ENCODE measurements at regions not wholly inside any gene's neighbourhood (a gene's known extent, or its start where the extent isn't known, plus 50 kb on each side); places are given as distances from the start of the nearest gene placed in this dataset.

GRCh38 chr13:73995736-73996135, 138.5 kb downstream of the KLF12 start:
- no peak for DNase-seq (ENCODE audit: low spot score)
- Mint-ChIP-seq H3K4me3 (ENCODE audit: unreplicated experiment) (no peak overlapping the region), H3K27ac (ENCODE audit: unreplicated experiment) (no peak overlapping the region)

DNA sequence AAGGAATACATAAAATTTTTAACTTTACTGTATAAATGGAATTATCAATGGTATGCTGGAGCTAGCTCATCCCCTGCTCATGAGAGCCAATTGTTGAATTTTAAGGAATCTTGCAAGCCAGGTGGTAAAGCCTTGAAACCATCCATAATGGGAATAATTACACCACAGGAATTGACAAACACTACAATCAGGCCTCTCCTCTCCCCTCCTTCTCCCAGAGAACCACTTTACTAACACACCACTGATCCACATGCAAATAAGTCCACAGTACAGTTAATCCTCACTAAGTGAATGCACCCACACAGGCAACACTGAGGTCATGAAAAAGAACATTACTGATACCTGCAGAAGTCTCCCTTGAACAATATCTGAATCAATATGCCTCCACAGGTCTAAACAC, 140.5 kb downstream of the KLF12 start:
- Mint-ChIP-seq H3K27ac (ENCODE audit: unreplicated experiment) (no peak overlapping the region), H3K4me1 (ENCODE audit: unreplicated experiment) (peaks cover 3% of the 10 kb centered on the region), H3K4me3 (ENCODE audit: unreplicated experiment) (no peak overlapping the region)

More at GRCh38 chr13:73995736-73996135, 138.5 kb downstream of the KLF12 start:
- Mint-ChIP-seq H3K36me3 (ENCODE audit: low read depth, unreplicated experiment) (no peaks in the 10 kb centered on the region), H3K27me3 (ENCODE audit: unreplicated experiment) (no peaks in the 10 kb centered on the region), H3K9me3 (ENCODE audit: unreplicated experiment) (no peaks in the 10 kb centered on the region), H3K4me1 (ENCODE audit: unreplicated experiment) (no peaks in the 10 kb centered on the region)
- TF ChIP-seq, protein P1, sequence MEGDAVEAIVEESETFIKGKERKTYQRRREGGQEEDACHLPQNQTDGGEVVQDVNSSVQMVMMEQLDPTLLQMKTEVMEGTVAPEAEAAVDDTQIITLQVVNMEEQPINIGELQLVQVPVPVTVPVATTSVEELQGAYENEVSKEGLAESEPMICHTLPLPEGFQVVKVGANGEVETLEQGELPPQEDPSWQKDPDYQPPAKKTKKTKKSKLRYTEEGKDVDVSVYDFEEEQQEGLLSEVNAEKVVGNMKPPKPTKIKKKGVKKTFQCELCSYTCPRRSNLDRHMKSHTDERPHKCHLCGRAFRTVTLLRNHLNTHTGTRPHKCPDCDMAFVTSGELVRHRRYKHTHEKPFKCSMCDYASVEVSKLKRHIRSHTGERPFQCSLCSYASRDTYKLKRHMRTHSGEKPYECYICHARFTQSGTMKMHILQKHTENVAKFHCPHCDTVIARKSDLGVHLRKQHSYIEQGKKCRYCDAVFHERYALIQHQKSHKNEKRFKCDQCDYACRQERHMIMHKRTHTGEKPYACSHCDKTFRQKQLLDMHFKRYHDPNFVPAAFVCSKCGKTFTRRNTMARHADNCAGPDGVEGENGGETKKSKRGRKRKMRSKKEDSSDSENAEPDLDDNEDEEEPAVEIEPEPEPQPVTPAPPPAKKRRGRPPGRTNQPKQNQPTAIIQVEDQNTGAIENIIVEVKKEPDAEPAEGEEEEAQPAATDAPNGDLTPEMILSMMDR (IDR thresholded peaks at IDR 0.05; ENCODE audit: unreplicated experiment) = no peak

GRCh38 chr13:73991884-73992283, 142.3 kb downstream of the KLF12 start:
- H3K36me3 Mint-ChIP-seq (ENCODE audit: low read depth, unreplicated experiment) = no peaks in the 10 kb centered on the region
- H3K27ac Mint-ChIP-seq (ENCODE audit: unreplicated experiment) = no peak overlapping the region
- H3K9me3 Mint-ChIP-seq (ENCODE audit: unreplicated experiment) = no peaks in the 10 kb centered on the region
- no peak for DNase-seq (ENCODE audit: low spot score)
- H3K4me1 Mint-ChIP-seq (ENCODE audit: unreplicated experiment) = peaks cover 3% of the 10 kb centered on the region
- TF ChIP-seq, protein P1 (IDR thresholded peaks at IDR 0.05; ENCODE audit: unreplicated experiment) = no peak
- no peaks in the 10 kb centered on the region for H3K27me3 Mint-ChIP-seq (ENCODE audit: unreplicated experiment)
- no peak overlapping the region for H3K4me3 Mint-ChIP-seq (ENCODE audit: unreplicated experiment)

More for the DNA sequence above, 140.5 kb downstream of the KLF12 start:
- H3K9me3 Mint-ChIP-seq (ENCODE audit: unreplicated experiment) = no peaks in the 10 kb centered on the region
- DNase-seq (ENCODE audit: low spot score) = no peak
- TF ChIP-seq, protein P1 (IDR thresholded peaks at IDR 0.05; ENCODE audit: unreplicated experiment) = no peak
- no peaks in the 10 kb centered on the region for H3K36me3 Mint-ChIP-seq (ENCODE audit: low read depth, unreplicated experiment)
- H3K27me3 Mint-ChIP-seq (ENCODE audit: unreplicated experiment) = no peaks in the 10 kb centered on the region

- no peaks in the 10 kb centered on the region for H3K36me3 Mint-ChIP-seq (ENCODE audit: low read depth, unreplicated experiment)
- TF ChIP-seq, protein P1 (IDR thresholded peaks at IDR 0.05; ENCODE audit: unreplicated experiment) = no peak
- peaks cover 3% of the 10 kb centered on the region for H3K4me1 Mint-ChIP-seq (ENCODE audit: unreplicated experiment)
- no peak for DNase-seq (ENCODE audit: low spot score)
- H3K27ac Mint-ChIP-seq (ENCODE audit: unreplicated experiment) = no peak overlapping the region
- H3K4me3 Mint-ChIP-seq (ENCODE audit: unreplicated experiment) = no peak overlapping the region
- H3K9me3 Mint-ChIP-seq (ENCODE audit: unreplicated experiment) = no peaks in the 10 kb centered on the region
- H3K27me3 Mint-ChIP-seq (ENCODE audit: unreplicated experiment) = no peaks in the 10 kb centered on the region
Measured at GRCh38 chr13:73991384-73991783, 142.8 kb downstream of the KLF12 start.

DNA sequence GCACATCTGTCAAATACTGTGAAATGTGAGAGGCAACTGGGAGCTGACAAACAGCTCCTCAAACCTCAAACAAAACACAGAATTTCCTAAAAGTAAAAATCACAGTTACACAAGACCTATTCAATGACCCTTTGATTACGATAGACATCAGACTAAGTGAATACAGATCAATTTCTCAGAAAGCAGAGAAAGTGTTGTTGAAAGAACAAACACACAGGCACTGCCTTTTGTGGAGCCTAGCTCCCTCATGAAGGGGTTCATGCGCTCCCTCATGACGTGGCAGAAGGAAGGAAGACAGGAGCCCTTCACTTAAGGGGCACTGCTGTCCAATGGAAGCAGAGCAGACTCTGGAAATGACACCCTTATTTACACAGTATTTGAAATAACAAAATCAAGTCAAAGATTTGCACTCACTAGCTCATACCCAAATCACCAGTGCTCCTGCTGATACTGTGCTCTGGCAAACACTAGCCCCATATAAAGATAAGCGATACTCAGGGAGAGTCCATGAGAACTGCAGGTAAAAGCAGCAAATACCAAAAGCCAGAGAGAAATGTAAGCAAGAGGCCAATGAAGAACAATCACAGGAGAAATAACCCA, 144.9 kb downstream of the KLF12 start:
- no peak for DNase-seq (ENCODE audit: low spot score)
- Mint-ChIP-seq H3K9me3 (ENCODE audit: unreplicated experiment) (no peaks in the 10 kb centered on the region), H3K4me1 (ENCODE audit: unreplicated experiment) (peaks cover 4% of the 10 kb centered on the region), H3K27ac (ENCODE audit: unreplicated experiment) (no peak overlapping the region), H3K27me3 (ENCODE audit: unreplicated experiment) (no peaks in the 10 kb centered on the region), H3K4me3 (ENCODE audit: unreplicated experiment) (no peak overlapping the region), H3K36me3 (ENCODE audit: low read depth, unreplicated experiment) (no peaks in the 10 kb centered on the region)
- TF ChIP-seq, protein P1 (IDR thresholded peaks at IDR 0.05; ENCODE audit: unreplicated experiment) = no peak

Measured in endothelial cell (in vitro differentiated cells).